IMR-90 (cell line): ENCODE measurements at regions not wholly inside any gene's neighbourhood (a gene's known extent, or its start where the extent isn't known, plus 50 kb on each side); places are given as distances from the start of the nearest gene placed in this dataset.

ENCODE experiments used
- ATAC-seq: fragments of 200-7000 bp; cut with Tn5 transposase; 2 replicates; pipeline ENCODE4 v1.9.1; 2020; ENCODE audit warnings: low read depth, mild to moderate bottlenecking, moderate library complexity
- BruUV-seq: library from RNA; stranded (reverse); fragments of 400-500 nt; replicated peaks from 2 replicates; lab custom pipeline; 2021; lab: Mats Ljungman, UMichigan
- CTCF ChIA-PET: fragments of 300-600 bp; formaldehyde crosslinking; extraction: SDS; loops from one replicate; lab custom pipeline; 2021; ENCODE audit warnings: antibody characterized with exemption; lab: Yijun Ruan, JAX
- POLR2A ChIA-PET: fragments of 300-600 bp; sonication (Branson Sonifier 250); formaldehyde crosslinking; loops from one replicate; lab custom pipeline; 2022; ENCODE audit warnings: antibody characterized with exemption; ENCODE audit not compliant: unreplicated experiment; lab: Charles Lee
- DNase-seq: peaks from one replicate; pipeline ENCODE4 v3.0.0; 2013
- H2AFZ ChIP-seq: replicated peaks from 2 replicates; pipeline ENCODE3; 2013; ENCODE audit warnings: low read length, mild to moderate bottlenecking; ENCODE audit not compliant: poor library complexity
- H2AK5ac ChIP-seq: 2 replicates; pipeline ENCODE4 v1.6.1; 2013; ENCODE audit warnings: low read depth, low read length, inconsistent platforms
- H2AK9ac ChIP-seq: replicated peaks from 2 replicates; pipeline ENCODE3; 2013; ENCODE audit warnings: mild to moderate bottlenecking, low read depth, low read length, moderate library complexity; ENCODE audit not compliant: poor library complexity
- H2BK120ac ChIP-seq: 2 replicates; pipeline ENCODE4 v1.6.1; 2013; ENCODE audit warnings: low read depth, low read length, inconsistent platforms
- H2BK15ac ChIP-seq: 3 replicates; pipeline ENCODE4 v1.6.1; 2013; ENCODE audit warnings: low read depth, low read length, inconsistent platforms
- H2BK20ac ChIP-seq: 2 replicates; pipeline ENCODE4 v1.6.1; 2013; ENCODE audit warnings: low read depth, mild to moderate bottlenecking, inconsistent platforms, low read length, moderate library complexity
- H2BK5ac ChIP-seq: 2 replicates; pipeline ENCODE4 v1.6.1; 2013; ENCODE audit warnings: mild to moderate bottlenecking, low read depth, low read length, inconsistent platforms; ENCODE audit not compliant: poor library complexity, severe bottlenecking
- H3K14ac ChIP-seq: replicated peaks from 2 replicates; pipeline ENCODE4 v1.6.1; 2013; ENCODE audit warnings: low read depth, low read length, inconsistent platforms
- H3K18ac ChIP-seq: 2 replicates; pipeline ENCODE4 v1.6.1; 2013; ENCODE audit warnings: low read depth, low read length, control low read depth
- H3K23ac ChIP-seq: 2 replicates; pipeline ENCODE4 v1.6.1; 2013; ENCODE audit warnings: low read depth, low read length, inconsistent platforms
- H3K27ac ChIP-seq: 2 replicates; pipeline ENCODE4 v1.5.1; 2013; ENCODE audit warnings: mild to moderate bottlenecking, control low read depth, low read length; ENCODE audit not compliant: insufficient read depth
- H3K27me3 ChIP-seq: 2 replicates; pipeline ENCODE4 v1.6.1; 2013; ENCODE audit warnings: low read length; ENCODE audit not compliant: control insufficient read depth, insufficient read depth
- H3K36me3 ChIP-seq: 2 replicates; pipeline ENCODE4 v1.6.1; 2013; ENCODE audit warnings: low read length, mixed read lengths; ENCODE audit not compliant: control insufficient read depth, insufficient read depth
- H3K4ac ChIP-seq: 2 replicates; pipeline ENCODE4 v1.6.1; 2013; ENCODE audit warnings: low read depth, low read length, inconsistent platforms
- H3K4me1 ChIP-seq: 2 replicates; pipeline ENCODE4 v1.6.1; 2013; ENCODE audit warnings: low read length, mixed read lengths; ENCODE audit not compliant: control insufficient read depth, insufficient read depth
- H3K4me2 ChIP-seq: 2 replicates; pipeline ENCODE4 v1.6.1; 2013; ENCODE audit warnings: low read depth, mild to moderate bottlenecking, control low read depth, low read length, moderate library complexity
- H3K4me3 ChIP-seq: 2 replicates; pipeline ENCODE4 v1.5.1; 2013; ENCODE audit warnings: low read depth, mild to moderate bottlenecking, control low read depth, low read length, moderate library complexity; ENCODE audit not compliant: insufficient read depth
- H3K56ac ChIP-seq: 2 replicates; pipeline ENCODE4 v1.6.1; 2013; ENCODE audit warnings: low read length, inconsistent platforms; ENCODE audit not compliant: insufficient read depth; ENCODE audit errors: extremely low read depth
- H3K79me1 ChIP-seq, 2 experiments: 2 replicates each; pipeline ENCODE4 v1.6.1; 2013; ENCODE audit warnings: low read length in 2 of 2, inconsistent platforms in 1 of 2, low read depth in 1 of 2
- H3K9ac ChIP-seq: 2 replicates; pipeline ENCODE4 v1.6.1; 2013; ENCODE audit warnings: low read depth, low read length, control low read depth
- H3K9me1 ChIP-seq: 2 replicates; pipeline ENCODE4 v1.6.1; 2013; ENCODE audit warnings: low read length, inconsistent platforms; ENCODE audit not compliant: insufficient read depth
- H3K9me3 ChIP-seq: 2 replicates; pipeline ENCODE4 v1.6.1; 2013; ENCODE audit warnings: low read length; ENCODE audit not compliant: control insufficient read depth, insufficient read depth
- H4K20me1 ChIP-seq: 2 replicates; pipeline ENCODE4 v1.6.1; 2013; ENCODE audit warnings: low read length, inconsistent platforms; ENCODE audit not compliant: insufficient read depth
- H4K5ac ChIP-seq: 2 replicates; pipeline ENCODE4 v1.6.1; 2013; ENCODE audit warnings: mild to moderate bottlenecking, low read depth, low read length, control low read depth
- H4K8ac ChIP-seq, 2 experiments: 2 replicates each; pipeline ENCODE4 v1.6.1; 2013; ENCODE audit warnings: low read depth in 2 of 2, low read length in 2 of 2, control low read depth in 1 of 2, inconsistent platforms in 1 of 2
- H4K91ac ChIP-seq: 2 replicates; pipeline ENCODE4 v1.6.1; 2013; ENCODE audit warnings: low read depth, low read length, inconsistent platforms; ENCODE audit not compliant: insufficient read depth
- CEBPB ChIP-seq: IDR thresholded peaks from 2 replicates; pipeline ENCODE4 v1.6.1; 2012; ENCODE audit warnings: low read depth, low read length, improper control_type of control experiment
- MAFK ChIP-seq: IDR thresholded peaks from 2 replicates; pipeline ENCODE4 v1.6.1; 2012; ENCODE audit warnings: low read depth, low read length, improper control_type of control experiment
- MAZ ChIP-seq: IDR thresholded peaks from 2 replicates; pipeline ENCODE4 v1.6.1; 2012; ENCODE audit warnings: low read depth, mild to moderate bottlenecking, low read length, improper control_type of control experiment, moderate library complexity, borderline replicate concordance
- NFE2L2 ChIP-seq: fragments of 150-350 bp; IDR thresholded peaks from 2 replicates; pipeline ENCODE4 v1.6.1; 2016; ENCODE audit warnings: low read depth, mild to moderate bottlenecking, low read length
- POLR2A ChIP-seq: IDR thresholded peaks from 2 replicates; pipeline ENCODE4 v1.6.1; 2012; ENCODE audit warnings: mild to moderate bottlenecking, low read depth, low read length
- SMC3 ChIP-seq: fragments of 150-350 bp; IDR thresholded peaks from 2 replicates; pipeline ENCODE4 v1.6.1; 2016; ENCODE audit warnings: low read depth, mild to moderate bottlenecking, antibody characterized with exemption, low read length, moderate library complexity
- WGBS, 2 experiments: methylation state at CpG; one replicate each; pipeline versions ENCODE4 v1.1.5 to v1.1.7; 2013; ENCODE audit warnings: missing lambda C conversion rate in 2 of 2; ENCODE audit not compliant: insufficient read length in 1 of 2; ENCODE audit errors: extremely low coverage in 2 of 2; 5-methylcytosine and 5-hydroxymethylcytosine counted together
- dilution Hi-C: fragments of 300-500 bp; cut with HindIII; formaldehyde crosslinking; loops from one replicate; pipeline ENCODE4 v1.14.3; 2018; ENCODE audit warnings: low sequenced_read_pairs; ENCODE audit not compliant: unreplicated experiment
- in situ Hi-C: fragments of 300-500 bp; cut with MboI; formaldehyde crosslinking; loops from 3 replicates; pipeline ENCODE4 v1.14.3; 2019; ENCODE audit warnings: low sequenced_read_pairs, inconsistent platforms, mixed read lengths
- intact Hi-C: fragments of 100-400 bp; cut with micrococcal nuclease; formaldehyde crosslinking; loops from 2 replicates; pipeline ENCODE4 v1.10.0; 2022
- TF ChIP-seq, protein P1 (sequence below): conservative IDR thresholded peaks from 2 replicates; pipeline ENCODE4 v1.5.1; 2012; ENCODE audit warnings: mild to moderate bottlenecking, low read depth, low read length, improper control_type of control experiment

DNA sequence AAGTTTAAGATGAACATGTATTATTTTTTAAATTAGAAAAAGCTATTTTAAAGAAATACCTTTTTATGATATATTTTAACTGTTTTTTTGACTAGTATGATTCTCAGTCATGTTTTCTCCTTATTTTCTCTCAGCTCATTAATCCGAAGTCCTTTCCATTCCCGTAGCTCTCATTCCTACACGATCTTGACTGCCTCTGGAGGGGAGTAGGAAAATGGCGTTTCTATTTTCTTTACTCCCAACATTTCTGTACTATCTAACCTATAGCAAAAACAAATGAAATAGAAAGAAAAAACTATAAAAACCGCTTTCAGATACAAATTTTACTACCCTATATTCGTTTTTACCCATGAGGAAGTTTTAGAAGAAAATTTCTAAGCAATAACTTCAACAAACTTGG lies 343.8 kb downstream of the RBM26 start:
- no TSS peak for BruUV-seq
- Histone ChIP-seq H3K23ac (no peak overlapping the region), H3K18ac (no peak overlapping the region), H2AK9ac (no peak overlapping the region), H3K56ac (no peak overlapping the region), H2AK5ac (no peak overlapping the region), H3K4me3 (no peak overlapping the region), H4K20me1 (no peaks in the 10 kb centered on the region), H2BK120ac (no peak overlapping the region), H2BK15ac (no peak overlapping the region), H4K8ac (no peak overlapping the region), H3K79me1 (no peaks in the 10 kb centered on the region), H3K27ac (no peak overlapping the region), H3K14ac (no peak overlapping the region), H3K27me3 (no peaks in the 10 kb centered on the region), H3K36me3 (no peaks in the 10 kb centered on the region), H3K4me1 (no peaks in the 10 kb centered on the region), H4K91ac (no peak overlapping the region), H3K9me3 (no peaks in the 10 kb centered on the region), H2AFZ (no peak overlapping the region), H3K4me2 (no peak overlapping the region), H4K5ac (no peak overlapping the region), H3K4ac (no peak overlapping the region), H2BK20ac (no peak overlapping the region), H3K9ac (no peak overlapping the region), H2BK5ac (no peak overlapping the region), H3K9me1 (no peaks in the 10 kb centered on the region)
- in situ Hi-C loops = no loop called here
- no CpG with 5 or more reads among the region's 6 CpGs for WGBS, 2 experiments
- TF ChIP-seq MAZ (no peak), CEBPB (no peak), POLR2A (no peak), MAFK (no peak), NFE2L2 (no peak), SMC3 (no peak)
- TF ChIP-seq, protein P1, sequence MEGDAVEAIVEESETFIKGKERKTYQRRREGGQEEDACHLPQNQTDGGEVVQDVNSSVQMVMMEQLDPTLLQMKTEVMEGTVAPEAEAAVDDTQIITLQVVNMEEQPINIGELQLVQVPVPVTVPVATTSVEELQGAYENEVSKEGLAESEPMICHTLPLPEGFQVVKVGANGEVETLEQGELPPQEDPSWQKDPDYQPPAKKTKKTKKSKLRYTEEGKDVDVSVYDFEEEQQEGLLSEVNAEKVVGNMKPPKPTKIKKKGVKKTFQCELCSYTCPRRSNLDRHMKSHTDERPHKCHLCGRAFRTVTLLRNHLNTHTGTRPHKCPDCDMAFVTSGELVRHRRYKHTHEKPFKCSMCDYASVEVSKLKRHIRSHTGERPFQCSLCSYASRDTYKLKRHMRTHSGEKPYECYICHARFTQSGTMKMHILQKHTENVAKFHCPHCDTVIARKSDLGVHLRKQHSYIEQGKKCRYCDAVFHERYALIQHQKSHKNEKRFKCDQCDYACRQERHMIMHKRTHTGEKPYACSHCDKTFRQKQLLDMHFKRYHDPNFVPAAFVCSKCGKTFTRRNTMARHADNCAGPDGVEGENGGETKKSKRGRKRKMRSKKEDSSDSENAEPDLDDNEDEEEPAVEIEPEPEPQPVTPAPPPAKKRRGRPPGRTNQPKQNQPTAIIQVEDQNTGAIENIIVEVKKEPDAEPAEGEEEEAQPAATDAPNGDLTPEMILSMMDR = no peak
- ChIA-PET CTCF (no interaction called here), POLR2A (no interaction called here)
- DNase-seq (no peak), ATAC-seq (no peak)
- intact Hi-C loops = no loop called here
- dilution Hi-C loops = no loop called here
